K562 (cell line): ENCODE measurements at regions not wholly inside any gene's neighbourhood (a gene's known extent, or its start where the extent isn't known, plus 50 kb on each side); places are given as distances from the start of the nearest gene placed in this dataset.

Experiments used
- ATAC-seq: fragments of 200-7000 bp; cut with Tn5 transposase; 3 replicates; pipeline ENCODE4 v1.9.1; 2020; ENCODE audit warnings: moderate library complexity
- BruUV-seq: library from RNA; stranded (reverse); fragments of 400-500 nt; replicated peaks from 2 replicates; lab custom pipeline; 2021; lab: Mats Ljungman, UMichigan
- CTCF ChIA-PET: fragments of 300-600 bp; formaldehyde crosslinking; extraction: SDS; loops from one replicate; lab custom pipeline; 2021; ENCODE audit warnings: low intra/inter-chr PET ratio; lab: Yijun Ruan, JAX
- POLR2A ChIA-PET: fragments of 300-600, 350-650 bp; sonication (Branson Sonifier 250); formaldehyde crosslinking; extraction: SDS; loops from one replicate; lab custom pipeline; 2021; ENCODE audit warnings: antibody characterized with exemption, inconsistent platforms; lab: Yijun Ruan, JAX
- DNase-seq, 4 experiments: peaks; one replicate each; pipeline versions ENCODE4 v3.0.0 to v3.0.0-alpha.2; 2011 to 2018; ENCODE audit warnings: low spot score in 3 of 4, mixed read lengths in 3 of 4; ENCODE audit errors: extremely low read depth in 1 of 4
- FAIRE-seq: peaks from 2 replicates; lab custom pipeline; 2011; peaks lifted over from hg19 to GRCh38; lab: Jason Lieb, UNC
- H2AFZ ChIP-seq: 2 replicates; pipeline ENCODE4 v1.6.0; 2011; ENCODE audit warnings: low read depth, low read length, control low read depth, inconsistent platforms
- H3K27ac ChIP-seq: fragments of 200-600 bp; 3 replicates; pipeline ENCODE4 v1.8.0; 2011; ENCODE audit warnings: low read depth, mild to moderate bottlenecking, control low read depth, inconsistent platforms, low read length, moderate library complexity, mixed read lengths; ENCODE audit errors: extremely low read depth
- H3K27me3 ChIP-seq, 2 experiments: fragments of 300-600 bp in 1 of 2; 2 replicates in 1 of 2; 3 replicates in 1 of 2; pipeline versions ENCODE4 v1.6.0 to v1.8.0; 2011; ENCODE audit warnings: inconsistent platforms in 2 of 2, low read length in 2 of 2, mild to moderate bottlenecking in 1 of 2, mixed read lengths in 1 of 2, moderate library complexity in 1 of 2; ENCODE audit not compliant: control insufficient read depth in 2 of 2, insufficient read depth in 2 of 2
- H3K36me3 ChIP-seq: fragments of 300-600 bp; 3 replicates; pipeline ENCODE4 v1.8.0; 2011; ENCODE audit warnings: mild to moderate bottlenecking, low read length, inconsistent platforms; ENCODE audit not compliant: control insufficient read depth, insufficient read depth
- H3K4me1 ChIP-seq, 2 experiments: fragments of 200-600 bp in 1 of 2; replicated peaks in 1 of 2; 2 replicates in 1 of 2; 3 replicates in 1 of 2; pipeline versions ENCODE4 v1.5.1 to v1.8.0; 2011; ENCODE audit warnings: inconsistent platforms in 2 of 2, low read length in 2 of 2, mild to moderate bottlenecking in 1 of 2, mixed read lengths in 1 of 2, moderate library complexity in 1 of 2; ENCODE audit not compliant: control insufficient read depth in 2 of 2, insufficient read depth in 2 of 2
- H3K4me2 ChIP-seq: 2 replicates; pipeline ENCODE4 v1.6.1; 2011; ENCODE audit warnings: low read length, control low read depth, inconsistent platforms, mixed read lengths; ENCODE audit not compliant: insufficient read depth
- H3K4me3 ChIP-seq: fragments of 200-600 bp; sonication (generic), shearing (Covaris generic); 2 replicates; pipeline ENCODE4 v1.5.1; 2016; ENCODE audit warnings: control low read depth, inconsistent platforms
- H3K79me2 ChIP-seq: fragments of 200-600 bp; 3 replicates; pipeline ENCODE4 v1.8.0; 2011; ENCODE audit warnings: low read length, inconsistent platforms; ENCODE audit not compliant: control insufficient read depth, insufficient read depth
- H3K9ac ChIP-seq, 2 experiments: 2 replicates each; pipeline versions ENCODE4 v1.6.0 to v1.6.1; 2011; ENCODE audit warnings: low read depth in 2 of 2, low read length in 2 of 2, control low read depth in 1 of 2, inconsistent platforms in 1 of 2, mild to moderate bottlenecking in 1 of 2, mixed read lengths in 1 of 2; ENCODE audit not compliant: insufficient read depth in 1 of 2
- H3K9me1 ChIP-seq: one replicate; pipeline ENCODE4 v1.6.0; 2011; ENCODE audit warnings: inconsistent platforms, mild to moderate bottlenecking, low read length, moderate library complexity; ENCODE audit not compliant: control insufficient read depth, insufficient read depth
- H3K9me3 ChIP-seq: replicated peaks from 2 replicates; pipeline ENCODE4 v1.5.1; 2011; ENCODE audit warnings: low read depth, low read length, inconsistent platforms; ENCODE audit not compliant: control insufficient read depth, insufficient read depth
- H4K20me1 ChIP-seq: replicated peaks from 2 replicates; pipeline ENCODE4 v1.6.1; 2011; ENCODE audit warnings: low read length, inconsistent platforms, mixed read lengths; ENCODE audit not compliant: control insufficient read depth, insufficient read depth
- CEBPZ ChIP-seq: fragments of 150-350 bp; IDR thresholded peaks from 2 replicates; pipeline ENCODE4 v1.6.1; 2014; ENCODE audit warnings: low read depth, mild to moderate bottlenecking, low read length, borderline replicate concordance
- CXXC5 ChIP-seq: fragments of 250-450 bp; sonication (Bioruptor Pico); IDR thresholded peaks from 2 replicates; pipeline ENCODE4 v1.8.0; 2022; ENCODE audit warnings: inconsistent platforms, mild to moderate bottlenecking, moderate library complexity
- EHMT2 ChIP-seq: fragments of 450-650 bp; IDR thresholded peaks from 2 replicates; pipeline ENCODE4 v1.6.1; 2018; ENCODE audit warnings: antibody characterized with exemption
- ELF2 ChIP-seq: fragments of 250-450 bp; sonication (Bioruptor Pico); IDR thresholded peaks from 2 replicates; pipeline ENCODE4 v1.5.0; 2021; ENCODE audit warnings: mild to moderate bottlenecking
- NR3C1 ChIP-seq: sonication (generic); formaldehyde crosslinking; IDR thresholded peaks from 2 replicates; pipeline ENCODE4 v1.8.1; 2022; ENCODE audit warnings: missing genetic modification reagents
- PHF21A ChIP-seq: fragments of 450-650 bp; IDR thresholded peaks from 2 replicates; pipeline ENCODE4 v1.6.1; 2017; ENCODE audit warnings: low read depth, borderline replicate concordance
- USF2 ChIP-seq: sonication (generic); formaldehyde crosslinking; IDR thresholded peaks from 2 replicates; pipeline ENCODE4 v1.5.0; 2020; ENCODE audit warnings: missing genetic modification reagents
- ZNF133 ChIP-seq: fragments of 250-450 bp; sonication (Bioruptor Pico); IDR thresholded peaks from 2 replicates; pipeline ENCODE4 v1.4.0; 2020; ENCODE audit warnings: mild to moderate bottlenecking
- ZNF436 ChIP-seq: fragments of 250-450, 450-650 bp; sonication (Bioruptor Pico); formaldehyde crosslinking; IDR thresholded peaks from 2 replicates; pipeline ENCODE4 v1.7.0; 2020; ENCODE audit warnings: mild to moderate bottlenecking
- ZNF785 ChIP-seq: fragments of 250-450 bp; sonication (Bioruptor Pico); IDR thresholded peaks from 2 replicates; pipeline ENCODE4 v1.4.0; 2020; ENCODE audit warnings: mild to moderate bottlenecking
- WGBS: fragments of 100-300 bp; shearing (Covaris generic); methylation state at CpG from one replicate; pipeline ENCODE4 v1.1.6; 2016; ENCODE audit warnings: low coverage, mixed read lengths; ENCODE audit not compliant: insufficient coverage; ENCODE audit errors: missing lambda C conversion rate; 5-methylcytosine and 5-hydroxymethylcytosine counted together
- in situ Hi-C: fragments of 300-500 bp; cut with MboI; formaldehyde crosslinking; loops from 4 replicates; pipeline ENCODE4 v1.15.0; 2018; ENCODE audit warnings: inconsistent platforms, mixed read lengths
- intact Hi-C: fragments of 100-400 bp; cut with micrococcal nuclease; formaldehyde crosslinking; loops from 2 replicates; pipeline ENCODE4 v1.14.2; 2022

DNA sequence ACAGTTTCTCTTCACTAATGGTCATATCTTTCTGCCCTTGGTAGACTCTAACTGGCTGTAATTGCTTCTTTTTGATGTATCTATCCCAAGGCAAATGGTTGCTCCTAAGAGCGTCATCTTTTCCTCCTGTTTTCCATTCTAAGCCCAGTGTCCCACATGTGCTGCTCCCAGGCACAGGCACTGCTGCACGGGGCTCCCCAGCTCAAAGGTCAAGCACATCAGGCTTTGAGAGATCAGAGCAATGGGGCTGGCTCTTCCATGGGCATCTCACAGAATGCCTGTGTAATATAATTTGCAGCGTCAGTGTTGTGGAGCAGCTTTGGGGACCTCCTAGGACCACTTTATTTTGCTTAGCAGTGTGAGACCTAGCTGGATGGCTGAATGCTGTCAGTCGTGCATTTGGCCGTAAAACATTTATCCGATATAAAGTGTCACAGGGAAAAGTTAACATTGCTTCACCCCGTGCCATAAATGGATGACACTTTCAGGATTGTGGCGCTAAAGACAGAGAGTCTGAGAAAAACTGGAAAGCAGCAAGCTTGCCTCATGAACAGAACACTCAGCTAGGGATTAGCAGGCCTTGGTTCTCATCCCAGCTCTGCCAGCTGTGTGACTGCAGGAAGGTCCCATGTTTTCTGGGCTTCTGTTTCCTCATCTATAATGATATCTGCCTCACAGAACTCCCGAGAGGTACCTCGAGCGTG, 277.5 kb upstream of the TBL1XR1 start (continued):
- TF ChIP-seq CEBPZ (no peak), ZNF785 (CRISPR knock-in tag) (no peak), ZNF436 (CRISPR knock-in tag) (no peak), PHF21A (no peak)

DNA sequence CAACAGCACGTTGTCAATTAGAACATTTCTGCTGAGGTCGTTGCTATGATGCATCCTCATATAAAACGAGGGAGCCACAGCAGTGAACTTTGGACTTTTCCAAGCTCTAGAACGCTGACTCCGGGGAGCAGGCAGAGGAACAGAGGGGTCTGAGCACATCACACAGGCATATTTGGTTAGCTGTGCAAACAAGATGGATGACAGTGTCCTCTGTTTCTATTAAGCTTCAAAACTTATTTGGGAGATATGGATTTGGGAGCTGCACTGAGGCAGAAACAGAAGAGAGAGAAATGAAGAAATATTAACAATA, 278.0 kb upstream of the TBL1XR1 start:
- Histone ChIP-seq H3K4me2 (no peak overlapping the region), H3K9me1 (no peaks in the 10 kb centered on the region), H4K20me1 (no peaks in the 10 kb centered on the region), H3K9ac (no peak overlapping the region), H3K27ac (no peak overlapping the region), H3K4me3 (no peak overlapping the region), H3K27me3 (no peaks in the 10 kb centered on the region), H2AFZ (peak overlapping the region; percentile 36; the same call in 1 of the 2 replicates), H3K79me2 (no peaks in the 10 kb centered on the region), H3K4me1 (peaks cover 0 to 2% of the 10 kb centered on the region in 2 experiments; a peak in 1 of 5 replicates), H3K36me3 (no peaks in the 10 kb centered on the region), H3K9me3 (no peaks in the 10 kb centered on the region)
- DNase-seq (no peak), ATAC-seq (no peak), FAIRE-seq (no peak)
- POLR2A ChIA-PET, result interaction anchor here (0.6 kb wide), 1 partner anchor 8 kb away, joined by 3 read pairs; no protein-coding TSS in a partner anchor
- intact Hi-C loops (loop anchor here (10.0 kb wide), 1 partner anchor 281 kb away; the partner anchor contains the start of gene TBL1XR1), in situ Hi-C loops (no loop called here)
- TF ChIP-seq ZNF133 (CRISPR knock-in tag) (no peak), EHMT2 (no peak), ELF2 (no peak), CXXC5 (no peak), NR3C1 (CRISPR knock-in tag) (no peak), USF2 (CRISPR knock-in tag) (no peak)
- WGBS, result 20% methylated on average over 5 of the region's 5 CpGs
- CTCF ChIA-PET, result no interaction called here
- no TSS peak for BruUV-seq
